GM12878 (cell line): ENCODE measurements at regions not wholly inside any gene's neighbourhood (a gene's known extent, or its start where the extent isn't known, plus 50 kb on each side); places are given as distances from the start of the nearest gene placed in this dataset.

Experiments used
- ATAC-seq: fragments of 200-7000 bp; cut with Tn5 transposase; 3 replicates; pipeline ENCODE4 v1.9.1; 2020; ENCODE audit warnings: mild to moderate bottlenecking, moderate library complexity
- BruUV-seq: library from RNA; stranded (reverse); fragments of 400-500 nt; replicated peaks from 2 replicates; lab custom pipeline; 2021; lab: Mats Ljungman, UMichigan
- CTCF ChIA-PET: fragments of 300-600 bp; sonication (Branson Sonifier 250); formaldehyde crosslinking; extraction: SDS; loops from one replicate; lab custom pipeline; 2021; ENCODE audit warnings: inconsistent platforms; lab: Yijun Ruan, JAX
- POLR2A ChIA-PET: fragments of 350-600 bp; formaldehyde crosslinking; extraction: SDS; loops from one replicate; lab custom pipeline; 2021; ENCODE audit warnings: inconsistent platforms; lab: Charles Lee
- RAD21 ChIA-PET: fragments of 300-600 bp; sonication (Branson Sonifier 250); formaldehyde crosslinking; loops from one replicate; lab custom pipeline; 2023; ENCODE audit warnings: antibody characterized with exemption; ENCODE audit not compliant: unreplicated experiment; lab: Charles Lee
- SMC1A ChIA-PET: fragments of 300-600 bp; sonication (Branson Sonifier 250); formaldehyde crosslinking; loops from one replicate; lab custom pipeline; 2023; ENCODE audit not compliant: unreplicated experiment, uncharacterized antibody; lab: Charles Lee
- DNase-seq: peaks from one replicate; pipeline ENCODE4 v3.0.0-alpha.2; 2011; ENCODE audit warnings: low read depth, low spot score
- FAIRE-seq: peaks from 3 replicates; lab custom pipeline; 2011; peaks lifted over from hg19 to GRCh38; lab: Jason Lieb, UNC
- H2AFZ ChIP-seq: 2 replicates; pipeline ENCODE4 v1.6.0; 2011; ENCODE audit warnings: low read depth, low read length, control low read depth; ENCODE audit not compliant: control insufficient read depth
- H3K27ac ChIP-seq: 2 replicates; pipeline ENCODE4 v1.5.1; 2011; ENCODE audit warnings: control low read depth; ENCODE audit not compliant: control insufficient read depth, insufficient read depth
- H3K27me3 ChIP-seq, 2 experiments: replicated peaks in 1 of 2; 2 replicates each; pipeline versions ENCODE4 v1.6.0 to v1.6.1; 2011; ENCODE audit warnings: low read length in 1 of 2; ENCODE audit not compliant: control insufficient read depth in 2 of 2, insufficient read depth in 2 of 2
- H3K36me3 ChIP-seq, 2 experiments: 2 replicates each; pipeline ENCODE4 v1.5.1; 2011; ENCODE audit warnings: low read length in 1 of 2; ENCODE audit not compliant: control insufficient read depth in 2 of 2, insufficient read depth in 2 of 2
- H3K4me1 ChIP-seq: 2 replicates; pipeline ENCODE4 v1.6.1; 2011; ENCODE audit warnings: mild to moderate bottlenecking, low read length, moderate library complexity, mixed read lengths; ENCODE audit not compliant: control insufficient read depth, insufficient read depth
- H3K4me2 ChIP-seq: 2 replicates; pipeline ENCODE4 v1.6.0; 2011; ENCODE audit warnings: control low read depth; ENCODE audit not compliant: control insufficient read depth, insufficient read depth
- H3K4me3 ChIP-seq: fragments of 200-600 bp; sonication (generic); 2 replicates; pipeline ENCODE4 v1.5.1; 2016
- H3K79me2 ChIP-seq: 2 replicates; pipeline ENCODE4 v1.6.0; 2011; ENCODE audit warnings: low read length; ENCODE audit not compliant: control insufficient read depth, insufficient read depth
- H3K9ac ChIP-seq: 2 replicates; pipeline ENCODE4 v1.8.0; 2011; ENCODE audit warnings: low read length, control low read depth, mixed read lengths; ENCODE audit not compliant: control insufficient read depth, insufficient read depth
- H3K9me3 ChIP-seq: replicated peaks from 3 replicates; pipeline ENCODE4 v1.5.1; 2011; ENCODE audit warnings: mild to moderate bottlenecking, low read length; ENCODE audit not compliant: control insufficient read depth, insufficient read depth
- H4K20me1 ChIP-seq: 2 replicates; pipeline ENCODE4 v1.6.0; 2011; ENCODE audit not compliant: control insufficient read depth, insufficient read depth
- ATF7 ChIP-seq: fragments of 450-650 bp; IDR thresholded peaks from 2 replicates; pipeline ENCODE4 v1.6.1; 2016; ENCODE audit warnings: low read depth, mild to moderate bottlenecking
- BACH1 ChIP-seq: fragments of 450-650 bp; IDR thresholded peaks from 2 replicates; pipeline ENCODE4 v1.6.1; 2017; ENCODE audit warnings: mild to moderate bottlenecking, borderline replicate concordance
- KAT2A ChIP-seq: conservative IDR thresholded peaks from 2 replicates; pipeline ENCODE4 v1.6.1; 2011; ENCODE audit warnings: low read depth, low read length; ENCODE audit not compliant: control insufficient read depth
- PAX5 ChIP-seq: IDR thresholded peaks from 2 replicates; pipeline ENCODE4 v1.6.1; 2011; ENCODE audit warnings: low read depth, low read length, borderline replicate concordance
- RUNX3 ChIP-seq: IDR thresholded peaks from 2 replicates; pipeline ENCODE4 v1.6.1; 2012; ENCODE audit warnings: low read length, inconsistent platforms
- SMAD1 ChIP-seq: fragments of 450-650 bp; IDR thresholded peaks from 2 replicates; pipeline ENCODE4 v1.6.1; 2018; ENCODE audit warnings: mild to moderate bottlenecking, low read depth; ENCODE audit not compliant: partially characterized antibody
- TBL1XR1 ChIP-seq: IDR thresholded peaks from 2 replicates; pipeline ENCODE4 v1.6.1; 2012; ENCODE audit warnings: low read depth, low read length, improper control_type of control experiment
- WGBS: methylation state at CpG from one replicate; pipeline ENCODE4 v1.1.6; 2016; ENCODE audit warnings: low lambda C conversion rate; ENCODE audit not compliant: insufficient replicate concordance, insufficient coverage; ENCODE audit errors: missing lambda C conversion rate; 5-methylcytosine and 5-hydroxymethylcytosine counted together
- in situ Hi-C: fragments of 300-500 bp; cut with MboI; formaldehyde crosslinking; loops from 9 replicates; pipeline ENCODE4 v1.14.3; 2018; ENCODE audit warnings: mixed read lengths
- intact Hi-C: fragments of 100-400 bp; cut with micrococcal nuclease; formaldehyde crosslinking; loops from one replicate; pipeline ENCODE4 v1.14.2; 2022; ENCODE audit not compliant: unreplicated experiment
- TF ChIP-seq, protein P1 (sequence below): fragments of 450-650 bp; IDR thresholded peaks from 2 replicates; pipeline ENCODE4 v1.6.1; 2017; ENCODE audit warnings: mild to moderate bottlenecking, moderate library complexity
- TF ChIP-seq, protein P2 (sequence below): IDR thresholded peaks from 2 replicates; pipeline ENCODE4 v1.6.1; 2011; ENCODE audit warnings: low read depth, low read length, improper control_type of control experiment, borderline replicate concordance
- TF ChIP-seq, protein P3 (sequence below): fragments of 450-650 bp; IDR thresholded peaks from 2 replicates; pipeline ENCODE4 v1.6.1; 2017; ENCODE audit warnings: low read depth, mild to moderate bottlenecking, moderate library complexity
- TF ChIP-seq, protein P4 (sequence below): fragments of 450-650 bp; IDR thresholded peaks from 2 replicates; pipeline ENCODE4 v1.6.1; 2016; ENCODE audit warnings: mild to moderate bottlenecking
- TF ChIP-seq, protein P5 (sequence below): IDR thresholded peaks from 2 replicates; pipeline ENCODE4 v1.6.1; 2012; ENCODE audit warnings: low read depth, low read length, improper control_type of control experiment

DNA sequence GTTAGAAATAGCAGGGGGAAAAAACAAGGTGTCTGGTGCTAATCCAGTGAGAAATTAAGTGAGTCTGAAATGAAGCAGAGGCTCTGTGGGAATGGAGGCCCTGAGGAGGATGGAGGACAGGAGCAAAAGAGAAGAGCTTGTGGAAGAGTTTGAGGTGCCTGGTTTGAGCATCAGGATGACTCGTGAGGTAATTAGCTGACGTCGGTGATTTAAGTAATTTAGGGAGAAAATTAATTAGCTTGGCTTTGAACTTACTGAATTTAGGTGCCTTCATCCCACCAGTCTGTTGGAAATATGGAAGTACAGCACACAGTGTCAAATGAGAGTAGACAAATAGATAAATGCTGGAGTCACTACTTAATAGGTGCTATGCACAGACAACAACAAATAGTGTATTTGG, 103.0 kb upstream of the CDH6 start (continued):
- TF ChIP-seq, protein P1, sequence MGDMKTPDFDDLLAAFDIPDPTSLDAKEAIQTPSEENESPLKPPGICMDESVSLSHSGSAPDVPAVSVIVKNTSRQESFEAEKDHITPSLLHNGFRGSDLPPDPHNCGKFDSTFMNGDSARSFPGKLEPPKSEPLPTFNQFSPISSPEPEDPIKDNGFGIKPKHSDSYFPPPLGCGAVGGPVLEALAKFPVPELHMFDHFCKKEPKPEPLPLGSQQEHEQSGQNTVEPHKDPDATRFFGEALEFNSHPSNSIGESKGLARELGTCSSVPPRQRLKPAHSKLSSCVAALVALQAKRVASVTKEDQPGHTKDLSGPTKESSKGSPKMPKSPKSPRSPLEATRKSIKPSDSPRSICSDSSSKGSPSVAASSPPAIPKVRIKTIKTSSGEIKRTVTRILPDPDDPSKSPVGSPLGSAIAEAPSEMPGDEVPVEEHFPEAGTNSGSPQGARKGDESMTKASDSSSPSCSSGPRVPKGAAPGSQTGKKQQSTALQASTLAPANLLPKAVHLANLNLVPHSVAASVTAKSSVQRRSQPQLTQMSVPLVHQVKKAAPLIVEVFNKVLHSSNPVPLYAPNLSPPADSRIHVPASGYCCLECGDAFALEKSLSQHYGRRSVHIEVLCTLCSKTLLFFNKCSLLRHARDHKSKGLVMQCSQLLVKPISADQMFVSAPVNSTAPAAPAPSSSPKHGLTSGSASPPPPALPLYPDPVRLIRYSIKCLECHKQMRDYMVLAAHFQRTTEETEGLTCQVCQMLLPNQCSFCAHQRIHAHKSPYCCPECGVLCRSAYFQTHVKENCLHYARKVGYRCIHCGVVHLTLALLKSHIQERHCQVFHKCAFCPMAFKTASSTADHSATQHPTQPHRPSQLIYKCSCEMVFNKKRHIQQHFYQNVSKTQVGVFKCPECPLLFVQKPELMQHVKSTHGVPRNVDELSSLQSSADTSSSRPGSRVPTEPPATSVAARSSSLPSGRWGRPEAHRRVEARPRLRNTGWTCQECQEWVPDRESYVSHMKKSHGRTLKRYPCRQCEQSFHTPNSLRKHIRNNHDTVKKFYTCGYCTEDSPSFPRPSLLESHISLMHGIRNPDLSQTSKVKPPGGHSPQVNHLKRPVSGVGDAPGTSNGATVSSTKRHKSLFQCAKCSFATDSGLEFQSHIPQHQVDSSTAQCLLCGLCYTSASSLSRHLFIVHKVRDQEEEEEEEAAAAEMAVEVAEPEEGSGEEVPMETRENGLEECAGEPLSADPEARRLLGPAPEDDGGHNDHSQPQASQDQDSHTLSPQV = no peak
- TF ChIP-seq ATF7 (no peak), RUNX3 (no peak)
- TF ChIP-seq, protein P2, sequence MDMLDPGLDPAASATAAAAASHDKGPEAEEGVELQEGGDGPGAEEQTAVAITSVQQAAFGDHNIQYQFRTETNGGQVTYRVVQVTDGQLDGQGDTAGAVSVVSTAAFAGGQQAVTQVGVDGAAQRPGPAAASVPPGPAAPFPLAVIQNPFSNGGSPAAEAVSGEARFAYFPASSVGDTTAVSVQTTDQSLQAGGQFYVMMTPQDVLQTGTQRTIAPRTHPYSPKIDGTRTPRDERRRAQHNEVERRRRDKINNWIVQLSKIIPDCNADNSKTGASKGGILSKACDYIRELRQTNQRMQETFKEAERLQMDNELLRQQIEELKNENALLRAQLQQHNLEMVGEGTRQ = no peak
- TF ChIP-seq, protein P3, sequence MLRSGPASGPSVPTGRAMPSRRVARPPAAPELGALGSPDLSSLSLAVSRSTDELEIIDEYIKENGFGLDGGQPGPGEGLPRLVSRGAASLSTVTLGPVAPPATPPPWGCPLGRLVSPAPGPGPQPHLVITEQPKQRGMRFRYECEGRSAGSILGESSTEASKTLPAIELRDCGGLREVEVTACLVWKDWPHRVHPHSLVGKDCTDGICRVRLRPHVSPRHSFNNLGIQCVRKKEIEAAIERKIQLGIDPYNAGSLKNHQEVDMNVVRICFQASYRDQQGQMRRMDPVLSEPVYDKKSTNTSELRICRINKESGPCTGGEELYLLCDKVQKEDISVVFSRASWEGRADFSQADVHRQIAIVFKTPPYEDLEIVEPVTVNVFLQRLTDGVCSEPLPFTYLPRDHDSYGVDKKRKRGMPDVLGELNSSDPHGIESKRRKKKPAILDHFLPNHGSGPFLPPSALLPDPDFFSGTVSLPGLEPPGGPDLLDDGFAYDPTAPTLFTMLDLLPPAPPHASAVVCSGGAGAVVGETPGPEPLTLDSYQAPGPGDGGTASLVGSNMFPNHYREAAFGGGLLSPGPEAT = no peak

DNA sequence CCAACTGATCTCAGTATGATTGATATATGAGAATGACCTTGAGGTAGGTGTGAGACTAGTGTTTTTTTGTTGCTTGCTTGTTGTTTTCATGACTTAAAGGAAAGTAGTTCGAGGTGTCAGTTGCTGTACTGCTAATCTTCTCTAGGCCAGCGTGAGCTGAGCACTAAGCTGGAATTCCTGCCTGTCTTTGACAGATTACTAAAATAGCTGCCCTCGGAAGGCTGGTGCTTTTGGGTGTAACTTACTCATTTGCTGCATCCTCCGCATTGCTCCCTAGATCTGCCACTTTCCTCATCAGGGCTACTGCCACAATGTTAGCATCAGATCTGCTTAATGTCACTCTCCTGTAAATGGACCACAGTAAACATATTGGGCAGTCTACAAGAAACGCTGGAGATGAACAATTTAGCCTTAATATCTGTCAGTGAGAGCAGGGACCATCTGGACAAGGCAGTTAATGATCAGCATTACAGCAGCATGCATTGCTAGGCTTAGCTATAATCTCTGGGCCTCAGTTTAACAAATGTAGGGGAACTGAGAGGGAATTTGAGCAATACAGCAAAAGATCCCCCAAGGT, 106.6 kb upstream of the CDH6 start:
- no TSS peak for BruUV-seq
- in situ Hi-C loops = no loop called here
- FAIRE-seq = no peak

More for the DNA sequence above, 106.6 kb upstream of the CDH6 start:
- Histone ChIP-seq H3K9me3 (no peaks in the 10 kb centered on the region), H3K4me2 (no peak overlapping the region), H3K36me3 (no peaks in the 10 kb centered on the region), H3K79me2 (no peaks in the 10 kb centered on the region)
- 30% methylated on average over 5 of the region's 5 CpGs for WGBS
- TF ChIP-seq BACH1 = no peak
- TF ChIP-seq, protein P4, sequence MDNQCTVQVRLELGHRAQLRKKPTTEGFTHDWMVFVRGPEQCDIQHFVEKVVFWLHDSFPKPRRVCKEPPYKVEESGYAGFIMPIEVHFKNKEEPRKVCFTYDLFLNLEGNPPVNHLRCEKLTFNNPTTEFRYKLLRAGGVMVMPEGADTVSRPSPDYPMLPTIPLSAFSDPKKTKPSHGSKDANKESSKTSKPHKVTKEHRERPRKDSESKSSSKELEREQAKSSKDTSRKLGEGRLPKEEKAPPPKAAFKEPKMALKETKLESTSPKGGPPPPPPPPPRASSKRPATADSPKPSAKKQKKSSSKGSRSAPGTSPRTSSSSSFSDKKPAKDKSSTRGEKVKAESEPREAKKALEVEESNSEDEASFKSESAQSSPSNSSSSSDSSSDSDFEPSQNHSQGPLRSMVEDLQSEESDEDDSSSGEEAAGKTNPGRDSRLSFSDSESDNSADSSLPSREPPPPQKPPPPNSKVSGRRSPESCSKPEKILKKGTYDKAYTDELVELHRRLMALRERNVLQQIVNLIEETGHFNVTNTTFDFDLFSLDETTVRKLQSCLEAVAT = no peak
- no peak for TF ChIP-seq SMAD1
- TF ChIP-seq, protein P5, sequence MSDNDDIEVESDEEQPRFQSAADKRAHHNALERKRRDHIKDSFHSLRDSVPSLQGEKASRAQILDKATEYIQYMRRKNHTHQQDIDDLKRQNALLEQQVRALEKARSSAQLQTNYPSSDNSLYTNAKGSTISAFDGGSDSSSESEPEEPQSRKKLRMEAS = no peak
- TF ChIP-seq KAT2A = no peak
- TF ChIP-seq PAX5 = no peak
- TF ChIP-seq, protein P2 = no peak
- no peak for TF ChIP-seq TBL1XR1
- TF ChIP-seq, all 136 proteins: peak for 0
- intact Hi-C loops = no loop called here
- Histone ChIP-seq H3K27ac (no peak overlapping the region), H3K4me3 (no peak overlapping the region), H3K4me1 (no peaks in the 10 kb centered on the region), H2AFZ (no peak overlapping the region), H3K9ac (no peak overlapping the region), H4K20me1 (no peaks in the 10 kb centered on the region), H3K27me3 (no peaks in the 10 kb centered on the region)
- ChIA-PET POLR2A (no interaction called here), CTCF (no interaction called here), RAD21 (no interaction called here), SMC1A (no interaction called here)
- ATAC-seq = no peak
- no peak for DNase-seq
